ENCODE measurements at regions not wholly inside any gene's neighbourhood (a gene's known extent, or its start where the extent isn't known, plus 50 kb on each side); places are given as distances from the start of the nearest gene placed in this dataset.

- Histone ChIP-seq H2AFZ (ENCODE audit: low read depth, low read length) (no peak overlapping the region), H3K4me2 (ENCODE audit: insufficient read depth, low read length) (no peak overlapping the region), H3K79me2 (ENCODE audit: insufficient read depth, low read length) (no peaks in the 10 kb centered on the region), H3K9ac (ENCODE audit: low read depth, low read length) (no peak overlapping the region), H3K27me3 (ENCODE audit: insufficient read depth, low read length, poor library complexity) (no peaks in the 10 kb centered on the region), H3K27ac (ENCODE audit: low read length) (no peak overlapping the region), H3K4me3 (ENCODE audit: low read depth in 1 of 2, low read length in 2 of 2) (no peak overlapping the region), H4K20me1 (ENCODE audit: insufficient read depth, low read length) (no peaks in the 10 kb centered on the region; the same call in 1 of the 2 replicates), H3K9me3 (ENCODE audit: insufficient read depth, low read length, severe bottlenecking) (no peaks in the 10 kb centered on the region), H3K4me1 (ENCODE audit: insufficient read depth, low read length) (no peaks in the 10 kb centered on the region), H3K36me3 (ENCODE audit: insufficient read depth, low read length) (no peaks in the 10 kb centered on the region)
- TF ChIP-seq, protein P1, sequence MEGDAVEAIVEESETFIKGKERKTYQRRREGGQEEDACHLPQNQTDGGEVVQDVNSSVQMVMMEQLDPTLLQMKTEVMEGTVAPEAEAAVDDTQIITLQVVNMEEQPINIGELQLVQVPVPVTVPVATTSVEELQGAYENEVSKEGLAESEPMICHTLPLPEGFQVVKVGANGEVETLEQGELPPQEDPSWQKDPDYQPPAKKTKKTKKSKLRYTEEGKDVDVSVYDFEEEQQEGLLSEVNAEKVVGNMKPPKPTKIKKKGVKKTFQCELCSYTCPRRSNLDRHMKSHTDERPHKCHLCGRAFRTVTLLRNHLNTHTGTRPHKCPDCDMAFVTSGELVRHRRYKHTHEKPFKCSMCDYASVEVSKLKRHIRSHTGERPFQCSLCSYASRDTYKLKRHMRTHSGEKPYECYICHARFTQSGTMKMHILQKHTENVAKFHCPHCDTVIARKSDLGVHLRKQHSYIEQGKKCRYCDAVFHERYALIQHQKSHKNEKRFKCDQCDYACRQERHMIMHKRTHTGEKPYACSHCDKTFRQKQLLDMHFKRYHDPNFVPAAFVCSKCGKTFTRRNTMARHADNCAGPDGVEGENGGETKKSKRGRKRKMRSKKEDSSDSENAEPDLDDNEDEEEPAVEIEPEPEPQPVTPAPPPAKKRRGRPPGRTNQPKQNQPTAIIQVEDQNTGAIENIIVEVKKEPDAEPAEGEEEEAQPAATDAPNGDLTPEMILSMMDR (IDR thresholded peaks at IDR 0.05; ENCODE audit: borderline replicate concordance, extremely low read depth, low read length, poor library complexity, severe bottlenecking): no peak
- no peak for TF ChIP-seq EZH2 (IDR thresholded peaks at IDR 0.05; ENCODE audit: borderline replicate concordance, low read depth, low read length, severe bottlenecking)
- ATAC-seq (ENCODE audit: insufficient read depth, low read depth): no peak
- DNase-seq: no peak
Measured at GRCh38 chr11:70530010-70530409, 131.7 kb downstream of the CTTN start.

GRCh38 chr11:70530629-70531185 lies 132.4 kb downstream of the CTTN start:
- Histone ChIP-seq H3K36me3 (ENCODE audit: insufficient read depth, low read length) (no peaks in the 10 kb centered on the region), H3K27ac (ENCODE audit: low read length) (no peak overlapping the region), H4K20me1 (ENCODE audit: insufficient read depth, low read length) (no peaks in the 10 kb centered on the region; the same call in 1 of the 2 replicates), H3K27me3 (ENCODE audit: insufficient read depth, low read length, poor library complexity) (no peaks in the 10 kb centered on the region), H3K4me2 (ENCODE audit: insufficient read depth, low read length) (no peak overlapping the region), H3K4me3 (ENCODE audit: low read depth in 1 of 2, low read length in 2 of 2) (no peak overlapping the region), H3K9me3 (ENCODE audit: insufficient read depth, low read length, severe bottlenecking) (no peaks in the 10 kb centered on the region), H2AFZ (ENCODE audit: low read depth, low read length) (no peak overlapping the region), H3K79me2 (ENCODE audit: insufficient read depth, low read length) (no peaks in the 10 kb centered on the region), H3K9ac (ENCODE audit: low read depth, low read length) (no peak overlapping the region), H3K4me1 (ENCODE audit: insufficient read depth, low read length) (no peaks in the 10 kb centered on the region)
- no peak for TF ChIP-seq EZH2 (IDR thresholded peaks at IDR 0.05; ENCODE audit: borderline replicate concordance, low read depth, low read length, severe bottlenecking)
- DNase-seq (no peak), ATAC-seq (ENCODE audit: insufficient read depth, low read depth) (no peak)

- no peak overlapping the region for H3K27ac ChIP-seq (ENCODE audit: low read length)
Measured at GRCh38 chr11:70531281-70532065, 133.1 kb downstream of the CTTN start.

DNA sequence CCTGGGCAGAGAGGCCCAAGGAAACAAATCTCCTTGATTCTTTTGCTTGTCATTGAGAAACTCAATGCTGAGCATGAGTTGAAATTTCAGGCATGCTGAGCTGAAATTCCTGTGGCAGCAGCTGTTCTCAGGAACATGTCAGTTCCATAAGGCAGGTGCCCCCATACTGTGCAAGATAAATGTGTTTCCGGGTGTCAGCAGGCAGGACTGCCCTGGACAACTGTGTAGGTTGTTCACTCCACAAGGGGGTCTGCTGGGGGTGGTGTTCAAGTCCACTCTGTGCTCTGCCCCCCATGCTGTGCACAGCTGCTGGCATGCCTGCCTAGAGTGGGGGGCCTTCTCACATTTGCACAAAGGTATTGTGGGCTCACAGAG lies 133.7 kb downstream of the CTTN start:
- ATAC-seq (ENCODE audit: insufficient read depth, low read depth) (no peak), DNase-seq (no peak)
- H2AFZ ChIP-seq (ENCODE audit: low read depth, low read length): no peak overlapping the region
- H3K79me2 ChIP-seq (ENCODE audit: insufficient read depth, low read length): no peaks in the 10 kb centered on the region
- no peaks in the 10 kb centered on the region; the same call in 1 of the 2 replicates for H4K20me1 ChIP-seq (ENCODE audit: insufficient read depth, low read length)
- no peaks in the 10 kb centered on the region for H3K27me3 ChIP-seq (ENCODE audit: insufficient read depth, low read length, poor library complexity)
- H3K36me3 ChIP-seq (ENCODE audit: insufficient read depth, low read length): no peaks in the 10 kb centered on the region
- no peak for TF ChIP-seq EZH2 (IDR thresholded peaks at IDR 0.05; ENCODE audit: borderline replicate concordance, low read depth, low read length, severe bottlenecking)
- TF ChIP-seq, protein P1 (IDR thresholded peaks at IDR 0.05; ENCODE audit: borderline replicate concordance, extremely low read depth, low read length, poor library complexity, severe bottlenecking): no peak
- H3K9ac ChIP-seq (ENCODE audit: low read depth, low read length): no peak overlapping the region
- no peak overlapping the region for H3K4me3 ChIP-seq (ENCODE audit: low read depth in 1 of 2, low read length in 2 of 2)
- H3K27ac ChIP-seq (ENCODE audit: low read length): no peak overlapping the region
- H3K9me3 ChIP-seq (ENCODE audit: insufficient read depth, low read length, severe bottlenecking): no peaks in the 10 kb centered on the region
- no peaks in the 10 kb centered on the region for H3K4me1 ChIP-seq (ENCODE audit: insufficient read depth, low read length)
- no peak overlapping the region for H3K4me2 ChIP-seq (ENCODE audit: insufficient read depth, low read length)

More at GRCh38 chr11:70531281-70532065, 133.1 kb downstream of the CTTN start:
- Histone ChIP-seq H3K27me3 (ENCODE audit: insufficient read depth, low read length, poor library complexity) (no peaks in the 10 kb centered on the region), H3K4me3 (ENCODE audit: low read depth in 1 of 2, low read length in 2 of 2) (no peak overlapping the region), H3K79me2 (ENCODE audit: insufficient read depth, low read length) (no peaks in the 10 kb centered on the region), H3K9me3 (ENCODE audit: insufficient read depth, low read length, severe bottlenecking) (no peaks in the 10 kb centered on the region), H4K20me1 (ENCODE audit: insufficient read depth, low read length) (no peaks in the 10 kb centered on the region; the same call in 1 of the 2 replicates), H2AFZ (ENCODE audit: low read depth, low read length) (no peak overlapping the region), H3K9ac (ENCODE audit: low read depth, low read length) (no peak overlapping the region), H3K4me2 (ENCODE audit: insufficient read depth, low read length) (no peak overlapping the region), H3K36me3 (ENCODE audit: insufficient read depth, low read length) (no peaks in the 10 kb centered on the region), H3K4me1 (ENCODE audit: insufficient read depth, low read length) (no peaks in the 10 kb centered on the region)
- no peak for DNase-seq
- no peak for ATAC-seq (ENCODE audit: insufficient read depth, low read depth)
- no peak for TF ChIP-seq EZH2 (IDR thresholded peaks at IDR 0.05; ENCODE audit: borderline replicate concordance, low read depth, low read length, severe bottlenecking)
